LNCAP (cell line): ENCODE measurements at regions not wholly inside any gene's neighbourhood (a gene's known extent, or its start where the extent isn't known, plus 50 kb on each side); places are given as distances from the start of the nearest gene placed in this dataset.

Experiments used
- TF ChIP-seq, protein P1 (sequence below): fragments of 450-650 bp; IDR thresholded peaks from 2 replicates; pipeline ENCODE4 v1.5.1; 2017; ENCODE audit warnings: mild to moderate bottlenecking

GRCh38 chr20:52793339-52793963 is 178.7 kb upstream of the TSHZ2 start:
- TF ChIP-seq, protein P1, sequence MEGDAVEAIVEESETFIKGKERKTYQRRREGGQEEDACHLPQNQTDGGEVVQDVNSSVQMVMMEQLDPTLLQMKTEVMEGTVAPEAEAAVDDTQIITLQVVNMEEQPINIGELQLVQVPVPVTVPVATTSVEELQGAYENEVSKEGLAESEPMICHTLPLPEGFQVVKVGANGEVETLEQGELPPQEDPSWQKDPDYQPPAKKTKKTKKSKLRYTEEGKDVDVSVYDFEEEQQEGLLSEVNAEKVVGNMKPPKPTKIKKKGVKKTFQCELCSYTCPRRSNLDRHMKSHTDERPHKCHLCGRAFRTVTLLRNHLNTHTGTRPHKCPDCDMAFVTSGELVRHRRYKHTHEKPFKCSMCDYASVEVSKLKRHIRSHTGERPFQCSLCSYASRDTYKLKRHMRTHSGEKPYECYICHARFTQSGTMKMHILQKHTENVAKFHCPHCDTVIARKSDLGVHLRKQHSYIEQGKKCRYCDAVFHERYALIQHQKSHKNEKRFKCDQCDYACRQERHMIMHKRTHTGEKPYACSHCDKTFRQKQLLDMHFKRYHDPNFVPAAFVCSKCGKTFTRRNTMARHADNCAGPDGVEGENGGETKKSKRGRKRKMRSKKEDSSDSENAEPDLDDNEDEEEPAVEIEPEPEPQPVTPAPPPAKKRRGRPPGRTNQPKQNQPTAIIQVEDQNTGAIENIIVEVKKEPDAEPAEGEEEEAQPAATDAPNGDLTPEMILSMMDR, result no peak

DNA sequence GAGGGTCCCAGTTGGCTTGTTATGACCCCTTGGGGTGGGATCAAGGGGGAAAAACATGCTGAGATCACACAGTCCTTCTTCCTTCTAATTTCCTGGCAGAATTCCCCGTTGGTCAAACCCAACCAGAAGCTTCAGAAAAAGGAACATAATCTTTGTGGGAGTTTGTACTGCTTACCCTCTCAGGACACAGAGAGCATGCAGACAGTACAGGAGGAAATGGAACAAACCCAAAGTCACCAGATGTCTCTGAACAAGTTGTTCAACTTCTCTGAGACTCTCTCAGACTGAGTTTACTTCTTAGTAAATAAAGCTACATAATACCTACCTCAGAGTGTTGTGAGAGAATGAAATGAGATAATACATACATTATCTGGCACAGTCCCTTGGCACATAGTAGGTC is 181.1 kb upstream of the TSHZ2 start:
- TF ChIP-seq, protein P1, result no peak

- TF ChIP-seq, protein P1, result no peak
Observed at GRCh38 chr20:52789716-52790115, 182.4 kb upstream of the TSHZ2 start.

- TF ChIP-seq, protein P1, result no peak
Observed at GRCh38 chr20:52787962-52788361, 184.2 kb upstream of the TSHZ2 start.

- TF ChIP-seq, protein P1, result no peak
Observed at GRCh38 chr20:52787216-52787615, 184.9 kb upstream of the TSHZ2 start.

GRCh38 chr20:52785679-52786078 is 186.5 kb upstream of the TSHZ2 start:
- TF ChIP-seq, protein P1, result no peak

DNA sequence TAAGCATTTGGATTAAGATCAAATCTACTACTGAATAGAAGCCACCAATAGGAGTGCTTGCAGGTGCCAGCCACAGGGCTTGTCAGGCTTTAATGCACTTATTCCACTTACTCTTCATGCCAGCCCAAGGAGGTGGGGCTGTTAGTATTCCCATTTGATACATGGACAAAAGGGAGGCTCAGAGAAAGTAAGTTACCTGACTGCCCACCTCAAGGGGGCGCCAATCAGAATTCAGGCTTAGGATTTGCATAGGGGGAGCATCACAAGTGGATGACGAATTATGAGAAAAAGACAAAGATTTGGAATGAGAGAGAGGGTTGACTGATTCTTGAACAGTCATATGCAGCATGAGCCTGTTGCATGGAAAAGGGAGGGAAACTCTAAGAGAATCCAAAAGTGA is 188.4 kb upstream of the TSHZ2 start:
- TF ChIP-seq, protein P1, result peak; percentile 39; the same call in 1 of the 2 replicates

DNA sequence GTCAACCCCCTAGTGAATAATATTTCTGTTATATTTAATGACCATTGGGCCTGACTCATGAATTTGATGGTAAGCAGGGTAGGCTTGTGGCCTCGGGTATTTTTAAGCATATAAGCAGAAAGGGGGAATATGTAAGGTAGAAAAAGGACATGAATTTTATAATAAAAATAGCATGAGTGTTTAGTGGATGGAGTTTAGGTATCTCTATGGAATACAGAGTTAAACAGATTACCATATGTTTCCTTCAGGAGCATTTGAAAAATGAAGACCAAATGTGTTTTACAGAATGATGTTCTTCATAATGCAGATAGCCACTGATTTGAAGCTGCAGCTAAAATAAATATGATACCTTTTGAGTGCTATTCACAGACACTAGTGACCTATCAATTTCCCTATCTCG is 191.7 kb upstream of the TSHZ2 start:
- TF ChIP-seq, protein P1, result no peak
